IMR-90 (cell line): ENCODE measurements at regions not wholly inside any gene's neighbourhood (a gene's known extent, or its start where the extent isn't known, plus 50 kb on each side); places are given as distances from the start of the nearest gene placed in this dataset.

ENCODE experiments used
- ATAC-seq: fragments of 200-7000 bp; cut with Tn5 transposase; 2 replicates; pipeline ENCODE4 v1.9.1; 2020; ENCODE audit warnings: low read depth, mild to moderate bottlenecking, moderate library complexity
- BruUV-seq: library from RNA; stranded (reverse); fragments of 400-500 nt; replicated peaks from 2 replicates; lab custom pipeline; 2021; lab: Mats Ljungman, UMichigan
- CTCF ChIA-PET: fragments of 300-600 bp; formaldehyde crosslinking; extraction: SDS; loops from one replicate; lab custom pipeline; 2021; ENCODE audit warnings: antibody characterized with exemption; lab: Yijun Ruan, JAX
- POLR2A ChIA-PET: fragments of 300-600 bp; sonication (Branson Sonifier 250); formaldehyde crosslinking; loops from one replicate; lab custom pipeline; 2022; ENCODE audit warnings: antibody characterized with exemption; ENCODE audit not compliant: unreplicated experiment; lab: Charles Lee
- DNase-seq: peaks from one replicate; pipeline ENCODE4 v3.0.0; 2013
- H2AFZ ChIP-seq: replicated peaks from 2 replicates; pipeline ENCODE3; 2013; ENCODE audit warnings: low read length, mild to moderate bottlenecking; ENCODE audit not compliant: poor library complexity
- H2AK5ac ChIP-seq: 2 replicates; pipeline ENCODE4 v1.6.1; 2013; ENCODE audit warnings: low read depth, low read length, inconsistent platforms
- H2AK9ac ChIP-seq: replicated peaks from 2 replicates; pipeline ENCODE3; 2013; ENCODE audit warnings: mild to moderate bottlenecking, low read depth, low read length, moderate library complexity; ENCODE audit not compliant: poor library complexity
- H2BK120ac ChIP-seq: 2 replicates; pipeline ENCODE4 v1.6.1; 2013; ENCODE audit warnings: low read depth, low read length, inconsistent platforms
- H2BK15ac ChIP-seq: 3 replicates; pipeline ENCODE4 v1.6.1; 2013; ENCODE audit warnings: low read depth, low read length, inconsistent platforms
- H2BK20ac ChIP-seq: 2 replicates; pipeline ENCODE4 v1.6.1; 2013; ENCODE audit warnings: low read depth, mild to moderate bottlenecking, inconsistent platforms, low read length, moderate library complexity
- H2BK5ac ChIP-seq: 2 replicates; pipeline ENCODE4 v1.6.1; 2013; ENCODE audit warnings: mild to moderate bottlenecking, low read depth, low read length, inconsistent platforms; ENCODE audit not compliant: poor library complexity, severe bottlenecking
- H3K14ac ChIP-seq: replicated peaks from 2 replicates; pipeline ENCODE4 v1.6.1; 2013; ENCODE audit warnings: low read depth, low read length, inconsistent platforms
- H3K18ac ChIP-seq: 2 replicates; pipeline ENCODE4 v1.6.1; 2013; ENCODE audit warnings: low read depth, low read length, control low read depth
- H3K23ac ChIP-seq: 2 replicates; pipeline ENCODE4 v1.6.1; 2013; ENCODE audit warnings: low read depth, low read length, inconsistent platforms
- H3K27ac ChIP-seq: 2 replicates; pipeline ENCODE4 v1.5.1; 2013; ENCODE audit warnings: mild to moderate bottlenecking, control low read depth, low read length; ENCODE audit not compliant: insufficient read depth
- H3K27me3 ChIP-seq: 2 replicates; pipeline ENCODE4 v1.6.1; 2013; ENCODE audit warnings: low read length; ENCODE audit not compliant: control insufficient read depth, insufficient read depth
- H3K36me3 ChIP-seq: 2 replicates; pipeline ENCODE4 v1.6.1; 2013; ENCODE audit warnings: low read length, mixed read lengths; ENCODE audit not compliant: control insufficient read depth, insufficient read depth
- H3K4ac ChIP-seq: 2 replicates; pipeline ENCODE4 v1.6.1; 2013; ENCODE audit warnings: low read depth, low read length, inconsistent platforms
- H3K4me1 ChIP-seq: 2 replicates; pipeline ENCODE4 v1.6.1; 2013; ENCODE audit warnings: low read length, mixed read lengths; ENCODE audit not compliant: control insufficient read depth, insufficient read depth
- H3K4me2 ChIP-seq: 2 replicates; pipeline ENCODE4 v1.6.1; 2013; ENCODE audit warnings: low read depth, mild to moderate bottlenecking, control low read depth, low read length, moderate library complexity
- H3K4me3 ChIP-seq: 2 replicates; pipeline ENCODE4 v1.5.1; 2013; ENCODE audit warnings: low read depth, mild to moderate bottlenecking, control low read depth, low read length, moderate library complexity; ENCODE audit not compliant: insufficient read depth
- H3K56ac ChIP-seq: 2 replicates; pipeline ENCODE4 v1.6.1; 2013; ENCODE audit warnings: low read length, inconsistent platforms; ENCODE audit not compliant: insufficient read depth; ENCODE audit errors: extremely low read depth
- H3K79me1 ChIP-seq, 2 experiments: 2 replicates each; pipeline ENCODE4 v1.6.1; 2013; ENCODE audit warnings: low read length in 2 of 2, inconsistent platforms in 1 of 2, low read depth in 1 of 2
- H3K9ac ChIP-seq: 2 replicates; pipeline ENCODE4 v1.6.1; 2013; ENCODE audit warnings: low read depth, low read length, control low read depth
- H3K9me1 ChIP-seq: 2 replicates; pipeline ENCODE4 v1.6.1; 2013; ENCODE audit warnings: low read length, inconsistent platforms; ENCODE audit not compliant: insufficient read depth
- H3K9me3 ChIP-seq: 2 replicates; pipeline ENCODE4 v1.6.1; 2013; ENCODE audit warnings: low read length; ENCODE audit not compliant: control insufficient read depth, insufficient read depth
- H4K20me1 ChIP-seq: 2 replicates; pipeline ENCODE4 v1.6.1; 2013; ENCODE audit warnings: low read length, inconsistent platforms; ENCODE audit not compliant: insufficient read depth
- H4K5ac ChIP-seq: 2 replicates; pipeline ENCODE4 v1.6.1; 2013; ENCODE audit warnings: mild to moderate bottlenecking, low read depth, low read length, control low read depth
- H4K8ac ChIP-seq, 2 experiments: 2 replicates each; pipeline ENCODE4 v1.6.1; 2013; ENCODE audit warnings: low read depth in 2 of 2, low read length in 2 of 2, control low read depth in 1 of 2, inconsistent platforms in 1 of 2
- H4K91ac ChIP-seq: 2 replicates; pipeline ENCODE4 v1.6.1; 2013; ENCODE audit warnings: low read depth, low read length, inconsistent platforms; ENCODE audit not compliant: insufficient read depth
- MXI1 ChIP-seq: IDR thresholded peaks from 2 replicates; pipeline ENCODE4 v1.6.1; 2012; ENCODE audit warnings: low read depth, mild to moderate bottlenecking, low read length, moderate library complexity, borderline replicate concordance
- POLR2A ChIP-seq: IDR thresholded peaks from 2 replicates; pipeline ENCODE4 v1.6.1; 2012; ENCODE audit warnings: mild to moderate bottlenecking, low read depth, low read length
- WGBS, 2 experiments: methylation state at CpG; one replicate each; pipeline versions ENCODE4 v1.1.5 to v1.1.7; 2013; ENCODE audit warnings: missing lambda C conversion rate in 2 of 2; ENCODE audit not compliant: insufficient read length in 1 of 2; ENCODE audit errors: extremely low coverage in 2 of 2; 5-methylcytosine and 5-hydroxymethylcytosine counted together
- dilution Hi-C: fragments of 300-500 bp; cut with HindIII; formaldehyde crosslinking; loops from one replicate; pipeline ENCODE4 v1.14.3; 2018; ENCODE audit warnings: low sequenced_read_pairs; ENCODE audit not compliant: unreplicated experiment
- in situ Hi-C: fragments of 300-500 bp; cut with MboI; formaldehyde crosslinking; loops from 3 replicates; pipeline ENCODE4 v1.14.3; 2019; ENCODE audit warnings: low sequenced_read_pairs, inconsistent platforms, mixed read lengths
- intact Hi-C: fragments of 100-400 bp; cut with micrococcal nuclease; formaldehyde crosslinking; loops from 2 replicates; pipeline ENCODE4 v1.10.0; 2022

DNA sequence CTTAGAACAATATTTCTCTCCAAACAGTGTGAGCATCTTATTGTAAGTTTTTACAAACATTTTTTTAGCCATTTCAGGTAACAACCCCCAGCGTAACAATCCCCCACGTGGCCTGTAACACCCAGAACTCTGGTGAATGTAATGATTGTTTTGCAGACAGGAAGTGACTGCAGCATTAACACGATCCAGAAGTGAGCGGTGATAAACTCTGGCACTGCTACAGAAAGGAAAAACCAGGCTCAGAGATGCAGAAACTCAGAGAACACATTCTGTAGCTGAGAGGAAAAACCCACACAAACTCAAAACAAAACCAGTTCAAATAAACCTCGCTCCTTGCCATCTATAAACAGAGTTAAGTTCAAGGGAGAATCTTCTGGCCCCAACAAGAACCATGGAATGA, 285.7 kb downstream of the FGFR2 start:
- Histone ChIP-seq H3K27me3 (no peaks in the 10 kb centered on the region), H3K9ac (no peak overlapping the region), H3K27ac (no peak overlapping the region), H2AK9ac (no peak overlapping the region), H2BK20ac (no peak overlapping the region), H3K4ac (no peak overlapping the region), H3K18ac (no peak overlapping the region), H3K4me3 (no peak overlapping the region), H3K9me1 (no peaks in the 10 kb centered on the region), H4K91ac (no peak overlapping the region), H2BK5ac (no peak overlapping the region), H4K8ac (no peak overlapping the region), H2AK5ac (no peak overlapping the region), H3K4me1 (no peaks in the 10 kb centered on the region), H4K20me1 (no peaks in the 10 kb centered on the region), H3K79me1 (no peaks in the 10 kb centered on the region), H3K36me3 (no peaks in the 10 kb centered on the region), H2BK15ac (no peak overlapping the region), H3K14ac (no peak overlapping the region), H3K9me3 (peaks cover 11% of the 10 kb centered on the region; the same call in 1 of the 2 replicates), H2BK120ac (no peak overlapping the region), H3K23ac (no peak overlapping the region), H3K56ac (no peak overlapping the region), H3K4me2 (no peak overlapping the region), H2AFZ (no peak overlapping the region), H4K5ac (no peak overlapping the region)
- TF ChIP-seq POLR2A (no peak), MXI1 (no peak)
- no peak for ATAC-seq
- intact Hi-C loops (no loop called here), in situ Hi-C loops (no loop called here), dilution Hi-C loops (no loop called here)
- CTCF ChIA-PET, result no interaction called here
- no peak for DNase-seq
- POLR2A ChIA-PET, result no interaction called here
- BruUV-seq, result no TSS peak
- WGBS, 2 experiments, result no CpG with 5 or more reads among the region's 5 CpGs
